K562 (cell line): ENCODE measurements at regions not wholly inside any gene's neighbourhood (a gene's known extent, or its start where the extent isn't known, plus 50 kb on each side); places are given as distances from the start of the nearest gene placed in this dataset.

Source experiments
- ATAC-seq: fragments of 200-7000 bp; cut with Tn5 transposase; 3 replicates; pipeline ENCODE4 v1.9.1; 2020; ENCODE audit warnings: moderate library complexity
- BruUV-seq: library from RNA; stranded (reverse); fragments of 400-500 nt; replicated peaks from 2 replicates; lab custom pipeline; 2021; lab: Mats Ljungman, UMichigan
- CTCF ChIA-PET: fragments of 300-600 bp; formaldehyde crosslinking; extraction: SDS; loops from one replicate; lab custom pipeline; 2021; ENCODE audit warnings: low intra/inter-chr PET ratio; lab: Yijun Ruan, JAX
- POLR2A ChIA-PET: fragments of 300-600, 350-650 bp; sonication (Branson Sonifier 250); formaldehyde crosslinking; extraction: SDS; loops from one replicate; lab custom pipeline; 2021; ENCODE audit warnings: antibody characterized with exemption, inconsistent platforms; lab: Yijun Ruan, JAX
- DNase-seq, 4 experiments: peaks; one replicate each; pipeline versions ENCODE4 v3.0.0 to v3.0.0-alpha.2; 2011 to 2018; ENCODE audit warnings: low spot score in 3 of 4, mixed read lengths in 3 of 4; ENCODE audit errors: extremely low read depth in 1 of 4
- FAIRE-seq: peaks from 2 replicates; lab custom pipeline; 2011; peaks lifted over from hg19 to GRCh38; lab: Jason Lieb, UNC
- H2AFZ ChIP-seq: 2 replicates; pipeline ENCODE4 v1.6.0; 2011; ENCODE audit warnings: low read depth, low read length, control low read depth, inconsistent platforms
- H3K27ac ChIP-seq: fragments of 200-600 bp; 3 replicates; pipeline ENCODE4 v1.8.0; 2011; ENCODE audit warnings: low read depth, mild to moderate bottlenecking, control low read depth, inconsistent platforms, low read length, moderate library complexity, mixed read lengths; ENCODE audit errors: extremely low read depth
- H3K27me3 ChIP-seq, 2 experiments: fragments of 300-600 bp in 1 of 2; 2 replicates in 1 of 2; 3 replicates in 1 of 2; pipeline versions ENCODE4 v1.6.0 to v1.8.0; 2011; ENCODE audit warnings: inconsistent platforms in 2 of 2, low read length in 2 of 2, mild to moderate bottlenecking in 1 of 2, mixed read lengths in 1 of 2, moderate library complexity in 1 of 2; ENCODE audit not compliant: control insufficient read depth in 2 of 2, insufficient read depth in 2 of 2
- H3K36me3 ChIP-seq: fragments of 300-600 bp; 3 replicates; pipeline ENCODE4 v1.8.0; 2011; ENCODE audit warnings: mild to moderate bottlenecking, low read length, inconsistent platforms; ENCODE audit not compliant: control insufficient read depth, insufficient read depth
- H3K4me1 ChIP-seq, 2 experiments: fragments of 200-600 bp in 1 of 2; replicated peaks in 1 of 2; 2 replicates in 1 of 2; 3 replicates in 1 of 2; pipeline versions ENCODE4 v1.5.1 to v1.8.0; 2011; ENCODE audit warnings: inconsistent platforms in 2 of 2, low read length in 2 of 2, mild to moderate bottlenecking in 1 of 2, mixed read lengths in 1 of 2, moderate library complexity in 1 of 2; ENCODE audit not compliant: control insufficient read depth in 2 of 2, insufficient read depth in 2 of 2
- H3K4me2 ChIP-seq: 2 replicates; pipeline ENCODE4 v1.6.1; 2011; ENCODE audit warnings: low read length, control low read depth, inconsistent platforms, mixed read lengths; ENCODE audit not compliant: insufficient read depth
- H3K4me3 ChIP-seq: fragments of 200-600 bp; sonication (generic), shearing (Covaris generic); 2 replicates; pipeline ENCODE4 v1.5.1; 2016; ENCODE audit warnings: control low read depth, inconsistent platforms
- H3K79me2 ChIP-seq: fragments of 200-600 bp; 3 replicates; pipeline ENCODE4 v1.8.0; 2011; ENCODE audit warnings: low read length, inconsistent platforms; ENCODE audit not compliant: control insufficient read depth, insufficient read depth
- H3K9ac ChIP-seq, 2 experiments: 2 replicates each; pipeline versions ENCODE4 v1.6.0 to v1.6.1; 2011; ENCODE audit warnings: low read depth in 2 of 2, low read length in 2 of 2, control low read depth in 1 of 2, inconsistent platforms in 1 of 2, mild to moderate bottlenecking in 1 of 2, mixed read lengths in 1 of 2; ENCODE audit not compliant: insufficient read depth in 1 of 2
- H3K9me1 ChIP-seq: one replicate; pipeline ENCODE4 v1.6.0; 2011; ENCODE audit warnings: inconsistent platforms, mild to moderate bottlenecking, low read length, moderate library complexity; ENCODE audit not compliant: control insufficient read depth, insufficient read depth
- H3K9me3 ChIP-seq: replicated peaks from 2 replicates; pipeline ENCODE4 v1.5.1; 2011; ENCODE audit warnings: low read depth, low read length, inconsistent platforms; ENCODE audit not compliant: control insufficient read depth, insufficient read depth
- H4K20me1 ChIP-seq: replicated peaks from 2 replicates; pipeline ENCODE4 v1.6.1; 2011; ENCODE audit warnings: low read length, inconsistent platforms, mixed read lengths; ENCODE audit not compliant: control insufficient read depth, insufficient read depth
- CC2D1A ChIP-seq: fragments of 450-650 bp; IDR thresholded peaks from 2 replicates; pipeline ENCODE4 v1.6.1; 2017; ENCODE audit warnings: mild to moderate bottlenecking
- CREB3 ChIP-seq: fragments of 450-650 bp; conservative IDR thresholded peaks from 2 replicates; pipeline ENCODE4 v1.6.1; 2016; ENCODE audit warnings: missing genetic modification characterization, low read depth, mild to moderate bottlenecking, missing compliant biosample characterization, moderate library complexity
- KLF16 ChIP-seq: IDR thresholded peaks from 2 replicates; pipeline ENCODE4 v1.6.1; 2016; ENCODE audit warnings: antibody characterized with exemption
- MIER1 ChIP-seq: fragments of 450-650 bp; IDR thresholded peaks from 2 replicates; pipeline ENCODE4 v1.6.1; 2016; ENCODE audit warnings: antibody characterized with exemption, mild to moderate bottlenecking, low read depth
- PREB ChIP-seq: sonication (generic); formaldehyde crosslinking; IDR thresholded peaks from 2 replicates; pipeline ENCODE4 v1.8.1; 2023; ENCODE audit warnings: mild to moderate bottlenecking, missing genetic modification reagents
- SMC3 ChIP-seq: conservative IDR thresholded peaks from 2 replicates; pipeline ENCODE4 v1.6.1; 2011; ENCODE audit warnings: low read depth, low read length, improper control_type of control experiment; ENCODE audit not compliant: insufficient read depth
- ZC3H8 ChIP-seq: fragments of 450-650 bp; IDR thresholded peaks from 2 replicates; pipeline ENCODE4 v1.6.1; 2017
- ZEB2 ChIP-seq: fragments of 450-650 bp; IDR thresholded peaks from 2 replicates; pipeline ENCODE4 v1.6.1; 2016
- ZNF12 ChIP-seq: sonication (generic); formaldehyde crosslinking; IDR thresholded peaks from 2 replicates; pipeline ENCODE4 v1.4.0; 2020; ENCODE audit warnings: mild to moderate bottlenecking, missing genetic modification reagents
- ZZZ3 ChIP-seq: fragments of 450-650 bp; IDR thresholded peaks from 2 replicates; pipeline ENCODE4 v1.6.1; 2016; ENCODE audit warnings: antibody characterized with exemption, mild to moderate bottlenecking, moderate library complexity
- WGBS: fragments of 100-300 bp; shearing (Covaris generic); methylation state at CpG from one replicate; pipeline ENCODE4 v1.1.6; 2016; ENCODE audit warnings: low coverage, mixed read lengths; ENCODE audit not compliant: insufficient coverage; ENCODE audit errors: missing lambda C conversion rate; 5-methylcytosine and 5-hydroxymethylcytosine counted together
- in situ Hi-C: fragments of 300-500 bp; cut with MboI; formaldehyde crosslinking; loops from 4 replicates; pipeline ENCODE4 v1.15.0; 2018; ENCODE audit warnings: inconsistent platforms, mixed read lengths
- intact Hi-C: fragments of 100-400 bp; cut with micrococcal nuclease; formaldehyde crosslinking; loops from 2 replicates; pipeline ENCODE4 v1.14.2; 2022
- TF ChIP-seq, protein P1 (sequence below): fragments of 450-650 bp; IDR thresholded peaks from 2 replicates; pipeline ENCODE4 v1.6.1; 2016; ENCODE audit warnings: low read depth
- TF ChIP-seq, protein P2 (sequence below): fragments of 250-450 bp; sonication (Bioruptor Pico); IDR thresholded peaks from 2 replicates; pipeline ENCODE4 v1.5.1; 2021; ENCODE audit warnings: mild to moderate bottlenecking

GRCh38 chr14:83535444-83535843, 1994.5 kb upstream of the FLRT2 start:
- Histone ChIP-seq H3K9me1 (no peaks in the 10 kb centered on the region), H4K20me1 (no peaks in the 10 kb centered on the region), H3K79me2 (no peaks in the 10 kb centered on the region), H3K4me3 (no peak overlapping the region), H3K27me3 (no peaks in the 10 kb centered on the region), H3K4me1 (no peaks in the 10 kb centered on the region), H2AFZ (no peak overlapping the region), H3K4me2 (no peak overlapping the region), H3K9ac (no peak overlapping the region), H3K9me3 (no peaks in the 10 kb centered on the region), H3K36me3 (no peaks in the 10 kb centered on the region), H3K27ac (no peak overlapping the region)
- in situ Hi-C loops (no loop called here), intact Hi-C loops (no loop called here)
- ChIA-PET CTCF (no interaction called here), POLR2A (no interaction called here)
- BruUV-seq: no TSS peak
- ATAC-seq: no peak
- no peak for DNase-seq
- 2% methylated on average over 5 of the region's 5 CpGs for WGBS
- TF ChIP-seq CC2D1A (no peak), MIER1 (no peak), ZC3H8 (no peak), ZZZ3 (no peak), KLF16 (no peak), CREB3 (no peak), PREB (CRISPR knock-in tag) (no peak), ZNF12 (no peak), SMC3 (no peak), ZEB2 (no peak)
- TF ChIP-seq, protein P1, sequence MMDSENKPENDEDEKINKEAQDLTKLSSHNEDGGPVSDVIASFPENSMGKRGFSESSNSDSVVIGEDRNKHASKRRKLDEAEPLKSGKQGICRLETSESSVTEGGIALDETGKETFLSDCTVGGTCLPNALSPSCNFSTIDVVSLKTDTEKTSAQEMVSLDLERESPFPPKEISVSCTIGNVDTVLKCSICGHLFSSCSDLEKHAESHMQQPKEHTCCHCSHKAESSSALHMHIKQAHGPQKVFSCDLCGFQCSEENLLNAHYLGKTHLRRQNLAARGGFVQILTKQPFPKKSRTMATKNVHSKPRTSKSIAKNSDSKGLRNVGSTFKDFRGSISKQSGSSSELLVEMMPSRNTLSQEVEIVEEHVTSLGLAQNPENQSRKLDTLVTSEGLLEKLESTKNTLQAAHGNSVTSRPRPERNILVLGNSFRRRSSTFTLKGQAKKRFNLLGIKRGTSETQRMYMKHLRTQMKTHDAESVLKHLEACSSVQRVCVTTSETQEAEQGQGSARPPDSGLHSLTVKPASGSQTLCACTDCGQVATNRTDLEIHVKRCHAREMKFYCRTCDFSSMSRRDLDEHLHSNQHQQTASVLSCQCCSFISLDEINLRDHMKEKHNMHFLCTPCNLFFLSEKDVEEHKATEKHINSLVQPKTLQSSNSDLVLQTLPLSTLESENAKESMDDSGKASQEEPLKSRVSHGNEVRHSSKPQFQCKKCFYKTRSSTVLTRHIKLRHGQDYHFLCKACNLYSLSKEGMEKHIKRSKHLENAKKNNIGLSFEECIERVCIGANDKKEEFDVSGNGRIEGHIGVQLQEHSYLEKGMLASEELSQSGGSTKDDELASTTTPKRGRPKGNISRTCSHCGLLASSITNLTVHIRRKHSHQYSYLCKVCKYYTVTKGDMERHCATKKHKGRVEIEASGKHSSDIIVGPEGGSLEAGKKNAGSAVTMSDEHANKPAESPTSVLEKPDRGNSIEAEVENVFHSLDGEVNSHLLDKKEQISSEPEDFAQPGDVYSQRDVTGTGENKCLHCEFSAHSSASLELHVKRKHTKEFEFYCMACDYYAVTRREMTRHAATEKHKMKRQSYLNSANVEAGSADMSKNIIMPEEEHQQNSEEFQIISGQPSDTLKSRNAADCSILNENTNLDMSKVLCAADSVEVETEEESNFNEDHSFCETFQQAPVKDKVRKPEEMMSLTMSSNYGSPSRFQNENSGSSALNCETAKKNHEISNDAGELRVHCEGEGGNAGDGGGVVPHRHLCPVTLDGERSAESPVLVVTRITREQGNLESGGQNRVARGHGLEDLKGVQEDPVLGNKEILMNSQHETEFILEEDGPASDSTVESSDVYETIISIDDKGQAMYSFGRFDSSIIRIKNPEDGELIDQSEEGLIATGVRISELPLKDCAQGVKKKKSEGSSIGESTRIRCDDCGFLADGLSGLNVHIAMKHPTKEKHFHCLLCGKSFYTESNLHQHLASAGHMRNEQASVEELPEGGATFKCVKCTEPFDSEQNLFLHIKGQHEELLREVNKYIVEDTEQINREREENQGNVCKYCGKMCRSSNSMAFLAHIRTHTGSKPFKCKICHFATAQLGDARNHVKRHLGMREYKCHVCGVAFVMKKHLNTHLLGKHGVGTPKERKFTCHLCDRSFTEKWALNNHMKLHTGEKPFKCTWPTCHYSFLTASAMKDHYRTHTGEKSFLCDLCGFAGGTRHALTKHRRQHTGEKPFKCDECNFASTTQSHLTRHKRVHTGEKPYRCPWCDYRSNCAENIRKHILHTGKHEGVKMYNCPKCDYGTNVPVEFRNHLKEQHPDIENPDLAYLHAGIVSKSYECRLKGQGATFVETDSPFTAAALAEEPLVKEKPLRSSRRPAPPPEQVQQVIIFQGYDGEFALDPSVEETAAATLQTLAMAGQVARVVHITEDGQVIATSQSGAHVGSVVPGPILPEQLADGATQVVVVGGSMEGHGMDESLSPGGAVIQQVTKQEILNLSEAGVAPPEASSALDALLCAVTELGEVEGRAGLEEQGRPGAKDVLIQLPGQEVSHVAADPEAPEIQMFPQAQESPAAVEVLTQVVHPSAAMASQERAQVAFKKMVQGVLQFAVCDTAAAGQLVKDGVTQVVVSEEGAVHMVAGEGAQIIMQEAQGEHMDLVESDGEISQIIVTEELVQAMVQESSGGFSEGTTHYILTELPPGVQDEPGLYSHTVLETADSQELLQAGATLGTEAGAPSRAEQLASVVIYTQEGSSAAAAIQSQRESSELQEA: no peak
- TF ChIP-seq, protein P2, sequence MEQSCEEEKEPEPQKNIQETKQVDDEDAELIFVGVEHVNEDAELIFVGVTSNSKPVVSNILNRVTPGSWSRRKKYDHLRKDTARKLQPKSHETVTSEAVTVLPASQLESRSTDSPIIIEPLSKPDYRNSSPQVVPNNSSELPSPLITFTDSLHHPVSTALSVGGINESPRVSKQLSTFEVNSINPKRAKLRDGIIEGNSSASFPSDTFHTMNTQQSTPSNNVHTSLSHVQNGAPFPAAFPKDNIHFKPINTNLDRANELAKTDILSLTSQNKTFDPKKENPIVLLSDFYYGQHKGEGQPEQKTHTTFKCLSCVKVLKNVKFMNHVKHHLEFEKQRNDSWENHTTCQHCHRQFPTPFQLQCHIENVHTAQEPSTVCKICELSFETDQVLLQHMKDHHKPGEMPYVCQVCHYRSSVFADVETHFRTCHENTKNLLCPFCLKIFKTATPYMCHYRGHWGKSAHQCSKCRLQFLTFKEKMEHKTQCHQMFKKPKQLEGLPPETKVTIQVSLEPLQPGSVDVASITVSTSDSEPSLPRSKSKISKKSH (CRISPR knock-in tag): no peak
- FAIRE-seq: no peak
